K562 (cell line): ENCODE measurements at regions not wholly inside any gene's neighbourhood (a gene's known extent, or its start where the extent isn't known, plus 50 kb on each side); places are given as distances from the start of the nearest gene placed in this dataset.

Source experiments
- ATAC-seq: fragments of 200-7000 bp; cut with Tn5 transposase; 3 replicates; pipeline ENCODE4 v1.9.1; 2020; ENCODE audit warnings: moderate library complexity
- BruUV-seq: library from RNA; stranded (reverse); fragments of 400-500 nt; replicated peaks from 2 replicates; lab custom pipeline; 2021; lab: Mats Ljungman, UMichigan
- CTCF ChIA-PET: fragments of 300-600 bp; formaldehyde crosslinking; extraction: SDS; loops from one replicate; lab custom pipeline; 2021; ENCODE audit warnings: low intra/inter-chr PET ratio; lab: Yijun Ruan, JAX
- POLR2A ChIA-PET: fragments of 300-600, 350-650 bp; sonication (Branson Sonifier 250); formaldehyde crosslinking; extraction: SDS; loops from one replicate; lab custom pipeline; 2021; ENCODE audit warnings: antibody characterized with exemption, inconsistent platforms; lab: Yijun Ruan, JAX
- DNase-seq, 4 experiments: peaks; one replicate each; pipeline versions ENCODE4 v3.0.0 to v3.0.0-alpha.2; 2011 to 2018; ENCODE audit warnings: low spot score in 3 of 4, mixed read lengths in 3 of 4; ENCODE audit errors: extremely low read depth in 1 of 4
- FAIRE-seq: peaks from 2 replicates; lab custom pipeline; 2011; peaks lifted over from hg19 to GRCh38; lab: Jason Lieb, UNC
- H2AFZ ChIP-seq: 2 replicates; pipeline ENCODE4 v1.6.0; 2011; ENCODE audit warnings: low read depth, low read length, control low read depth, inconsistent platforms
- H3K27ac ChIP-seq: fragments of 200-600 bp; 3 replicates; pipeline ENCODE4 v1.8.0; 2011; ENCODE audit warnings: low read depth, mild to moderate bottlenecking, control low read depth, inconsistent platforms, low read length, moderate library complexity, mixed read lengths; ENCODE audit errors: extremely low read depth
- H3K27me3 ChIP-seq, 2 experiments: fragments of 300-600 bp in 1 of 2; 2 replicates in 1 of 2; 3 replicates in 1 of 2; pipeline versions ENCODE4 v1.6.0 to v1.8.0; 2011; ENCODE audit warnings: inconsistent platforms in 2 of 2, low read length in 2 of 2, mild to moderate bottlenecking in 1 of 2, mixed read lengths in 1 of 2, moderate library complexity in 1 of 2; ENCODE audit not compliant: control insufficient read depth in 2 of 2, insufficient read depth in 2 of 2
- H3K36me3 ChIP-seq: fragments of 300-600 bp; 3 replicates; pipeline ENCODE4 v1.8.0; 2011; ENCODE audit warnings: mild to moderate bottlenecking, low read length, inconsistent platforms; ENCODE audit not compliant: control insufficient read depth, insufficient read depth
- H3K4me1 ChIP-seq, 2 experiments: fragments of 200-600 bp in 1 of 2; replicated peaks in 1 of 2; 2 replicates in 1 of 2; 3 replicates in 1 of 2; pipeline versions ENCODE4 v1.5.1 to v1.8.0; 2011; ENCODE audit warnings: inconsistent platforms in 2 of 2, low read length in 2 of 2, mild to moderate bottlenecking in 1 of 2, mixed read lengths in 1 of 2, moderate library complexity in 1 of 2; ENCODE audit not compliant: control insufficient read depth in 2 of 2, insufficient read depth in 2 of 2
- H3K4me2 ChIP-seq: 2 replicates; pipeline ENCODE4 v1.6.1; 2011; ENCODE audit warnings: low read length, control low read depth, inconsistent platforms, mixed read lengths; ENCODE audit not compliant: insufficient read depth
- H3K4me3 ChIP-seq: fragments of 200-600 bp; sonication (generic), shearing (Covaris generic); 2 replicates; pipeline ENCODE4 v1.5.1; 2016; ENCODE audit warnings: control low read depth, inconsistent platforms
- H3K79me2 ChIP-seq: fragments of 200-600 bp; 3 replicates; pipeline ENCODE4 v1.8.0; 2011; ENCODE audit warnings: low read length, inconsistent platforms; ENCODE audit not compliant: control insufficient read depth, insufficient read depth
- H3K9ac ChIP-seq, 2 experiments: 2 replicates each; pipeline versions ENCODE4 v1.6.0 to v1.6.1; 2011; ENCODE audit warnings: low read depth in 2 of 2, low read length in 2 of 2, control low read depth in 1 of 2, inconsistent platforms in 1 of 2, mild to moderate bottlenecking in 1 of 2, mixed read lengths in 1 of 2; ENCODE audit not compliant: insufficient read depth in 1 of 2
- H3K9me1 ChIP-seq: one replicate; pipeline ENCODE4 v1.6.0; 2011; ENCODE audit warnings: inconsistent platforms, mild to moderate bottlenecking, low read length, moderate library complexity; ENCODE audit not compliant: control insufficient read depth, insufficient read depth
- H3K9me3 ChIP-seq: replicated peaks from 2 replicates; pipeline ENCODE4 v1.5.1; 2011; ENCODE audit warnings: low read depth, low read length, inconsistent platforms; ENCODE audit not compliant: control insufficient read depth, insufficient read depth
- H4K20me1 ChIP-seq: replicated peaks from 2 replicates; pipeline ENCODE4 v1.6.1; 2011; ENCODE audit warnings: low read length, inconsistent platforms, mixed read lengths; ENCODE audit not compliant: control insufficient read depth, insufficient read depth
- CBX2 ChIP-seq: fragments of 200-600 bp; sonication (generic); IDR thresholded peaks from one replicate; pipeline ENCODE4 v1.6.1; 2012; ENCODE audit warnings: mild to moderate bottlenecking, low read length, inconsistent platforms; ENCODE audit not compliant: insufficient read depth, poor library complexity, severe bottlenecking
- CBX8 ChIP-seq: fragments of 200-600 bp; sonication (generic); IDR thresholded peaks from 2 replicates; pipeline ENCODE4 v1.6.1; 2012; ENCODE audit warnings: borderline replicate concordance, mixed run types, low read depth, mild to moderate bottlenecking, moderate library complexity, mixed read lengths, low read length, control low read depth, inconsistent platforms; ENCODE audit not compliant: poor library complexity, severe bottlenecking; ENCODE audit errors: extremely low read depth
- CEBPZ ChIP-seq: fragments of 150-350 bp; IDR thresholded peaks from 2 replicates; pipeline ENCODE4 v1.6.1; 2014; ENCODE audit warnings: low read depth, mild to moderate bottlenecking, low read length, borderline replicate concordance
- CHCHD3 ChIP-seq: fragments of 250-450 bp; sonication (Bioruptor Pico); IDR thresholded peaks from 2 replicates; pipeline ENCODE4 v2.1.2; 2022; ENCODE audit warnings: mild to moderate bottlenecking
- PCBP2 ChIP-seq: fragments of 200-400 bp; formaldehyde crosslinking; IDR thresholded peaks from 2 replicates; pipeline ENCODE4 v1.6.1; 2018; ENCODE audit warnings: low read length, low read depth, mild to moderate bottlenecking, moderate library complexity; ENCODE audit not compliant: poor library complexity, severe bottlenecking
- SLC30A9 ChIP-seq: fragments of 250-450 bp; sonication (Bioruptor Pico); IDR thresholded peaks from 2 replicates; pipeline ENCODE4 v1.8.0; 2022; ENCODE audit warnings: mild to moderate bottlenecking, moderate library complexity
- SMAD3 ChIP-seq: fragments of 450-650 bp; formaldehyde crosslinking; conservative IDR thresholded peaks from 2 replicates; pipeline ENCODE4 v1.4.0; 2020; ENCODE audit warnings: mild to moderate bottlenecking
- SMAD4 ChIP-seq: fragments of 250-450 bp; sonication (Bioruptor Pico); conservative IDR thresholded peaks from 2 replicates; pipeline ENCODE4 v1.8.0; 2021; ENCODE audit warnings: inconsistent platforms, mild to moderate bottlenecking, moderate library complexity
- ZC3H8 ChIP-seq: fragments of 450-650 bp; IDR thresholded peaks from 2 replicates; pipeline ENCODE4 v1.6.1; 2017
- ZKSCAN1 ChIP-seq: fragments of 150-350 bp; IDR thresholded peaks from 2 replicates; pipeline ENCODE4 v1.6.1; 2016; ENCODE audit warnings: low read depth, low read length
- ZNF146 ChIP-seq: IDR thresholded peaks from one replicate; pipeline ENCODE4 v1.6.1; 2018; ENCODE audit warnings: missing compliant biosample characterization; ENCODE audit not compliant: unreplicated experiment
- ZNF347 ChIP-seq: fragments of 450-650 bp; formaldehyde crosslinking; IDR thresholded peaks from 2 replicates; pipeline ENCODE4 v1.4.0; 2020; ENCODE audit warnings: low read depth, mild to moderate bottlenecking, moderate library complexity
- ZNF512 ChIP-seq: IDR thresholded peaks from 2 replicates; pipeline ENCODE4 v1.6.1; 2016; ENCODE audit warnings: missing genetic modification characterization, missing compliant biosample characterization
- ZNF696 ChIP-seq: fragments of 250-450 bp; sonication (Bioruptor Pico); conservative IDR thresholded peaks from 2 replicates; pipeline ENCODE4 v1.4.0; 2020; ENCODE audit warnings: mild to moderate bottlenecking, moderate library complexity
- WGBS: fragments of 100-300 bp; shearing (Covaris generic); methylation state at CpG from one replicate; pipeline ENCODE4 v1.1.6; 2016; ENCODE audit warnings: low coverage, mixed read lengths; ENCODE audit not compliant: insufficient coverage; ENCODE audit errors: missing lambda C conversion rate; 5-methylcytosine and 5-hydroxymethylcytosine counted together
- in situ Hi-C: fragments of 300-500 bp; cut with MboI; formaldehyde crosslinking; loops from 4 replicates; pipeline ENCODE4 v1.15.0; 2018; ENCODE audit warnings: inconsistent platforms, mixed read lengths
- intact Hi-C: fragments of 100-400 bp; cut with micrococcal nuclease; formaldehyde crosslinking; loops from 2 replicates; pipeline ENCODE4 v1.14.2; 2022
- TF ChIP-seq, protein P1 (sequence below): fragments of 250-450 bp; sonication (Bioruptor Pico); IDR thresholded peaks from 2 replicates; pipeline ENCODE4 v1.4.0; 2020; ENCODE audit warnings: mild to moderate bottlenecking, moderate library complexity

- H3K27ac ChIP-seq = no peak overlapping the region
- WGBS = 20% methylated on average over 3 of the region's 3 CpGs
- H3K4me1 ChIP-seq = no peaks in the 10 kb centered on the region
- BruUV-seq = no TSS peak
- H3K27me3 ChIP-seq = no peaks in the 10 kb centered on the region
- no peaks in the 10 kb centered on the region for H3K9me3 ChIP-seq
- ChIA-PET CTCF (no interaction called here), POLR2A (no interaction called here)
- in situ Hi-C loops (no loop called here), intact Hi-C loops (no loop called here)
- no peak for DNase-seq
- no peak overlapping the region for H2AFZ ChIP-seq
- H4K20me1 ChIP-seq = no peaks in the 10 kb centered on the region
- no peak overlapping the region for H3K4me2 ChIP-seq
- no peaks in the 10 kb centered on the region for H3K36me3 ChIP-seq
- ATAC-seq = no peak
- FAIRE-seq = no peak
- H3K4me3 ChIP-seq = no peak overlapping the region
- H3K9me1 ChIP-seq = no peaks in the 10 kb centered on the region
- H3K9ac ChIP-seq = no peak overlapping the region
- H3K79me2 ChIP-seq = no peaks in the 10 kb centered on the region
- TF ChIP-seq SMAD4 (CRISPR knock-in tag) = no peak
- no peak for TF ChIP-seq CEBPZ
- TF ChIP-seq CHCHD3 (CRISPR knock-in tag) = no peak
- TF ChIP-seq CBX2 = no peak
- TF ChIP-seq CBX8 = no peak
- TF ChIP-seq ZNF146 (CRISPR knock-in tag) = no peak
- no peak for TF ChIP-seq ZNF512 (tag)
- TF ChIP-seq SMAD3 (CRISPR knock-in tag) = no peak
- no peak for TF ChIP-seq SLC30A9 (CRISPR knock-in tag)
- no peak for TF ChIP-seq ZKSCAN1
- TF ChIP-seq, protein P1, sequence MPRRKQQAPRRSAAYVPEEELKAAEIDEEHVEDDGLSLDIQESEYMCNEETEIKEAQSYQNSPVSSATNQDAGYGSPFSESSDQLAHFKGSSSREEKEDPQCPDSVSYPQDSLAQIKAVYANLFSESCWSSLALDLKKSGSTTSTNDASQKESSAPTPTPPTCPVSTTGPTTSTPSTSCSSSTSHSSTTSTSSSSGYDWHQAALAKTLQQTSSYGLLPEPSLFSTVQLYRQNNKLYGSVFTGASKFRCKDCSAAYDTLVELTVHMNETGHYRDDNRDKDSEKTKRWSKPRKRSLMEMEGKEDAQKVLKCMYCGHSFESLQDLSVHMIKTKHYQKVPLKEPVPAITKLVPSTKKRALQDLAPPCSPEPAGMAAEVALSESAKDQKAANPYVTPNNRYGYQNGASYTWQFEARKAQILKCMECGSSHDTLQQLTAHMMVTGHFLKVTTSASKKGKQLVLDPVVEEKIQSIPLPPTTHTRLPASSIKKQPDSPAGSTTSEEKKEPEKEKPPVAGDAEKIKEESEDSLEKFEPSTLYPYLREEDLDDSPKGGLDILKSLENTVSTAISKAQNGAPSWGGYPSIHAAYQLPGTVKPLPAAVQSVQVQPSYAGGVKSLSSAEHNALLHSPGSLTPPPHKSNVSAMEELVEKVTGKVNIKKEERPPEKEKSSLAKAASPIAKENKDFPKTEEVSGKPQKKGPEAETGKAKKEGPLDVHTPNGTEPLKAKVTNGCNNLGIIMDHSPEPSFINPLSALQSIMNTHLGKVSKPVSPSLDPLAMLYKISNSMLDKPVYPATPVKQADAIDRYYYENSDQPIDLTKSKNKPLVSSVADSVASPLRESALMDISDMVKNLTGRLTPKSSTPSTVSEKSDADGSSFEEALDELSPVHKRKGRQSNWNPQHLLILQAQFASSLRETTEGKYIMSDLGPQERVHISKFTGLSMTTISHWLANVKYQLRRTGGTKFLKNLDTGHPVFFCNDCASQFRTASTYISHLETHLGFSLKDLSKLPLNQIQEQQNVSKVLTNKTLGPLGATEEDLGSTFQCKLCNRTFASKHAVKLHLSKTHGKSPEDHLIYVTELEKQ (CRISPR knock-in tag) = no peak
- TF ChIP-seq PCBP2 = no peak
- TF ChIP-seq ZC3H8 = no peak
- no peak for TF ChIP-seq ZNF347 (CRISPR knock-in tag)
- TF ChIP-seq ZNF696 (CRISPR knock-in tag) = no peak
Observed at GRCh38 chr12:59010941-59011340, 90.6 kb upstream of the LRIG3 start.
